RPMI8226 (cell line): ENCODE measurements at regions not wholly inside any gene's neighbourhood (a gene's known extent, or its start where the extent isn't known, plus 50 kb on each side); places are given as distances from the start of the nearest gene placed in this dataset.
"Not testable (repeated sequence)": the region's sequence is repeated elsewhere in the genome, so short reads cannot be mapped to it uniquely, and the experiment has no call there.

ENCODE experiments used
- DNase-seq: peaks from one replicate; pipeline ENCODE4 v3.0.0-alpha.2; 2015

- DNase-seq, result no peak
Observed at GRCh38 chr10:108384378-108384777, 1219.9 kb upstream of the SORCS1 start.

- DNase-seq, result no peak
Observed at GRCh38 chr10:108378779-108379178, 1214.3 kb upstream of the SORCS1 start.

GRCh38 chr10:108375691-108376090, 1211.2 kb upstream of the SORCS1 start:
- DNase-seq, result no peak

- no peak for DNase-seq
Observed at GRCh38 chr10:108374991-108375390, 1210.5 kb upstream of the SORCS1 start.

- no peak for DNase-seq
Observed at GRCh38 chr10:108365541-108365940, 1201.0 kb upstream of the SORCS1 start.

- DNase-seq, result no peak
Observed at GRCh38 chr10:108363576-108363975, 1199.1 kb upstream of the SORCS1 start.

GRCh38 chr10:108362961-108363360, 1198.5 kb upstream of the SORCS1 start:
- no peak for DNase-seq

- DNase-seq, result no peak
Observed at GRCh38 chr10:108362296-108362695, 1197.8 kb upstream of the SORCS1 start.

GRCh38 chr10:108360187-108360586, 1195.7 kb upstream of the SORCS1 start:
- no peak for DNase-seq

- DNase-seq, result no peak
Observed at GRCh38 chr10:108358912-108359311, 1194.4 kb upstream of the SORCS1 start.

- no peak for DNase-seq
Observed at GRCh38 chr10:108352771-108353170, 1188.3 kb upstream of the SORCS1 start.

- DNase-seq, result no peak
Observed at GRCh38 chr10:108348215-108348614, 1183.7 kb upstream of the SORCS1 start.

- DNase-seq, result no peak
Observed at GRCh38 chr10:108346066-108346465, 1181.6 kb upstream of the SORCS1 start.

- DNase-seq, result no peak
Observed at GRCh38 chr10:108338146-108338545, 1173.6 kb upstream of the SORCS1 start.

GRCh38 chr10:108336836-108337235, 1172.3 kb upstream of the SORCS1 start:
- no peak for DNase-seq

- no peak for DNase-seq
Observed at GRCh38 chr10:108327706-108328105, 1163.2 kb upstream of the SORCS1 start.

GRCh38 chr10:108323274-108323798, 1158.8 kb upstream of the SORCS1 start:
- no peak for DNase-seq

- no peak for DNase-seq
Observed at GRCh38 chr10:108319434-108320222, 1155.1 kb upstream of the SORCS1 start.

- DNase-seq, result not testable (repeated sequence)
Observed at GRCh38 chr10:108315636-108316035, 1151.1 kb upstream of the SORCS1 start.

GRCh38 chr10:108307925-108308312, 1143.4 kb upstream of the SORCS1 start:
- no peak for DNase-seq

- DNase-seq, result no peak
Observed at GRCh38 chr10:108307250-108307924, 1142.9 kb upstream of the SORCS1 start.

GRCh38 chr10:108303149-108303548, 1138.6 kb upstream of the SORCS1 start:
- peak; percentile 3 for DNase-seq

- peak; percentile 35 for DNase-seq
Observed at GRCh38 chr10:108301002-108301401, 1136.5 kb upstream of the SORCS1 start.

GRCh38 chr10:108290823-108291222, 1126.3 kb upstream of the SORCS1 start:
- no peak for DNase-seq
